ENCODE measurements at regions not wholly inside any gene's neighbourhood (a gene's known extent, or its start where the extent isn't known, plus 50 kb on each side); places are given as distances from the start of the nearest gene placed in this dataset.

GRCh38 chr4:137212601-137213000 lies 319.7 kb downstream of the PCDH18 start:
- no peak for FAIRE-seq

GRCh38 chr4:137209240-137209639 lies 323.1 kb downstream of the PCDH18 start:
- Histone ChIP-seq H3K4me3 (ENCODE audit: low read depth, low read length) (no peak overlapping the region), H3K36me3 (ENCODE audit: control insufficient read depth, insufficient read depth, low read length) (no peaks in the 10 kb centered on the region), H3K27me3 (ENCODE audit: control insufficient read depth, insufficient read depth, low read length) (no peaks in the 10 kb centered on the region)
- no peak for FAIRE-seq
- no peak for TF ChIP-seq CTCF (IDR thresholded peaks at IDR 0.05; ENCODE audit: insufficient read depth, low read length, severe bottlenecking)
- DNase-seq (ENCODE audit: low read depth): no peak

More at GRCh38 chr4:137212601-137213000, 319.7 kb downstream of the PCDH18 start:
- DNase-seq (ENCODE audit: low read depth): no peak
- TF ChIP-seq CTCF (IDR thresholded peaks at IDR 0.05; ENCODE audit: insufficient read depth, low read length, severe bottlenecking): no peak
- H3K4me3 ChIP-seq (ENCODE audit: low read depth, low read length): no peak overlapping the region
- H3K27me3 ChIP-seq (ENCODE audit: control insufficient read depth, insufficient read depth, low read length): no peaks in the 10 kb centered on the region
- H3K36me3 ChIP-seq (ENCODE audit: control insufficient read depth, insufficient read depth, low read length): no peaks in the 10 kb centered on the region

GRCh38 chr4:137206781-137207180 lies 325.5 kb downstream of the PCDH18 start:
- DNase-seq (ENCODE audit: low read depth): no peak
- H3K27me3 ChIP-seq (ENCODE audit: control insufficient read depth, insufficient read depth, low read length): no peaks in the 10 kb centered on the region
- no peaks in the 10 kb centered on the region for H3K36me3 ChIP-seq (ENCODE audit: control insufficient read depth, insufficient read depth, low read length)
- FAIRE-seq: no peak
- no peak for TF ChIP-seq CTCF (IDR thresholded peaks at IDR 0.05; ENCODE audit: insufficient read depth, low read length, severe bottlenecking)
- no peak overlapping the region for H3K4me3 ChIP-seq (ENCODE audit: low read depth, low read length)

GRCh38 chr4:137203601-137204000 lies 328.7 kb downstream of the PCDH18 start:
- no peak overlapping the region for H3K4me3 ChIP-seq (ENCODE audit: low read depth, low read length)
- H3K27me3 ChIP-seq (ENCODE audit: control insufficient read depth, insufficient read depth, low read length): no peaks in the 10 kb centered on the region
- DNase-seq (ENCODE audit: low read depth) (no peak), FAIRE-seq (no peak)
- no peaks in the 10 kb centered on the region for H3K36me3 ChIP-seq (ENCODE audit: control insufficient read depth, insufficient read depth, low read length)
- no peak for TF ChIP-seq CTCF (IDR thresholded peaks at IDR 0.05; ENCODE audit: insufficient read depth, low read length, severe bottlenecking)

GRCh38 chr4:137200322-137200721 lies 332.0 kb downstream of the PCDH18 start:
- Histone ChIP-seq H3K36me3 (ENCODE audit: control insufficient read depth, insufficient read depth, low read length) (no peaks in the 10 kb centered on the region), H3K27me3 (ENCODE audit: control insufficient read depth, insufficient read depth, low read length) (no peaks in the 10 kb centered on the region), H3K4me3 (ENCODE audit: low read depth, low read length) (no peak overlapping the region)
- DNase-seq (ENCODE audit: low read depth) (no peak), FAIRE-seq (no peak)
- TF ChIP-seq CTCF (IDR thresholded peaks at IDR 0.05; ENCODE audit: insufficient read depth, low read length, severe bottlenecking): no peak

GRCh38 chr4:137198791-137199190 lies 333.5 kb downstream of the PCDH18 start:
- no peaks in the 10 kb centered on the region for H3K27me3 ChIP-seq (ENCODE audit: control insufficient read depth, insufficient read depth, low read length)
- no peak for TF ChIP-seq CTCF (IDR thresholded peaks at IDR 0.05; ENCODE audit: insufficient read depth, low read length, severe bottlenecking)
- H3K4me3 ChIP-seq (ENCODE audit: low read depth, low read length): no peak overlapping the region
- FAIRE-seq: no peak
- no peak for DNase-seq (ENCODE audit: low read depth)
- no peaks in the 10 kb centered on the region for H3K36me3 ChIP-seq (ENCODE audit: control insufficient read depth, insufficient read depth, low read length)
